Thyroid gland (tissue), 4 donors: ENCODE measurements at regions not wholly inside any gene's neighbourhood (a gene's known extent, or its start where the extent isn't known, plus 50 kb on each side); places are given as distances from the start of the nearest gene placed in this dataset.
"Not testable (repeated sequence)": the region's sequence is repeated elsewhere in the genome, so short reads cannot be mapped to it uniquely, and the experiment has no call there.

Experiments
- DNase-seq, 2 donors: peaks; one replicate each; pipeline ENCODE4 v3.0.0-alpha.2; 2019
- H3K27ac ChIP-seq, 3 donors: fragments of 200-600 bp; sonication (generic); 1 replicate in 2 of 3; 2 replicates in 1 of 3; pipeline ENCODE4 v1.5.1; 2016 to 2019; ENCODE audit warnings: mild to moderate bottlenecking in 1 of 3, moderate library complexity in 1 of 3
- H3K27me3 ChIP-seq: fragments of 200-600 bp; sonication (generic); one replicate; pipeline ENCODE4 v1.5.1; 2019
- H3K36me3 ChIP-seq, 2 donors: fragments of 200-600 bp; sonication (generic); one replicate each; pipeline ENCODE4 v1.5.1; 2016 to 2019
- H3K4me1 ChIP-seq, 2 donors: fragments of 200-600 bp; sonication (generic); one replicate each; pipeline ENCODE4 v1.5.1; 2017 to 2019
- H3K4me3 ChIP-seq, 3 donors: fragments of 200-600 bp; sonication (generic); replicated peaks in 1 of 3; 1 replicate in 2 of 3; 2 replicates in 1 of 3; pipeline ENCODE4 v1.5.1; 2016; ENCODE audit warnings: mild to moderate bottlenecking in 1 of 3
- H3K9me3 ChIP-seq: fragments of 200-600 bp; sonication (generic); one replicate; pipeline ENCODE4 v1.5.1; 2017
- POLR2A ChIP-seq, 2 donors: fragments of 450-650 bp; IDR thresholded peaks; one replicate each; pipeline ENCODE4 v1.6.1; 2017; ENCODE audit warnings: antibody characterized with exemption in 2 of 2, mild to moderate bottlenecking in 2 of 2, moderate library complexity in 1 of 2
- WGBS, 2 donors: methylation state at CpG; one replicate each; pipeline ENCODE4 v1.1.5; 2017; 5-methylcytosine and 5-hydroxymethylcytosine counted together
- intact Hi-C: fragments of 100-400 bp; cut with DNase I; formaldehyde crosslinking; loops from one replicate; pipeline ENCODE4 v1.15.1; 2023
- TF ChIP-seq, protein P1 (sequence below), 6 experiments: fragments of 200-600 bp in 3 of 6; fragments of 450-650 bp in 3 of 6; sonication (generic) in 3 of 6; IDR thresholded peaks; one replicate each; pipeline ENCODE4 v1.5.1; 2016 to 2019; ENCODE audit warnings: antibody characterized with exemption in 6 of 6, mild to moderate bottlenecking in 2 of 6, inconsistent platforms in 1 of 6, moderate library complexity in 1 of 6

DNA sequence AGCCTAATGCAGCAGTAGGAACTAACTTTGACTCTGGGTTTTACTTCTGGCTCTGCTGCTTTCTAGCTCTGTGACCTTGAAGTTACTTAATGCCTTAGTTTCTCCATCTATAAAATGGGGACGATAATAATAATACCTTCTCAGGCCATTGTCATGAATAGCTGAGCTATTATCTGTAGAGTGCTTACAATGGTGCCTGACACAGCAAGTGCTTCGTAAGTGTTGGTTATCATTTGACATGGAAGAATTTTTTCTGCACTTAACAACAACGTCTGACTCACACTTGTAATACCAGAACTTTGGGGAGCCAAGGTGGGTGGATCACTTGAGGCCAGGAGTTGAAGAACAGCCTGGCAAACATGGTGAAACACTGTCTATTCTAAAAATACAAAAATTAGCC is 140.5 kb downstream of the ARL4A start:
- intact Hi-C loops, result no loop called here
- no peaks in the 10 kb centered on the region for H3K4me1 ChIP-seq
- no peak for DNase-seq
- no peaks in the 10 kb centered on the region for H3K9me3 ChIP-seq
- no peak overlapping the region for H3K4me3 ChIP-seq
- WGBS, 2 donors, result 76 to 79% methylated on average over 3 of the region's 3 CpGs
- H3K36me3 ChIP-seq, result no peaks in the 10 kb centered on the region
- TF ChIP-seq, protein P1, sequence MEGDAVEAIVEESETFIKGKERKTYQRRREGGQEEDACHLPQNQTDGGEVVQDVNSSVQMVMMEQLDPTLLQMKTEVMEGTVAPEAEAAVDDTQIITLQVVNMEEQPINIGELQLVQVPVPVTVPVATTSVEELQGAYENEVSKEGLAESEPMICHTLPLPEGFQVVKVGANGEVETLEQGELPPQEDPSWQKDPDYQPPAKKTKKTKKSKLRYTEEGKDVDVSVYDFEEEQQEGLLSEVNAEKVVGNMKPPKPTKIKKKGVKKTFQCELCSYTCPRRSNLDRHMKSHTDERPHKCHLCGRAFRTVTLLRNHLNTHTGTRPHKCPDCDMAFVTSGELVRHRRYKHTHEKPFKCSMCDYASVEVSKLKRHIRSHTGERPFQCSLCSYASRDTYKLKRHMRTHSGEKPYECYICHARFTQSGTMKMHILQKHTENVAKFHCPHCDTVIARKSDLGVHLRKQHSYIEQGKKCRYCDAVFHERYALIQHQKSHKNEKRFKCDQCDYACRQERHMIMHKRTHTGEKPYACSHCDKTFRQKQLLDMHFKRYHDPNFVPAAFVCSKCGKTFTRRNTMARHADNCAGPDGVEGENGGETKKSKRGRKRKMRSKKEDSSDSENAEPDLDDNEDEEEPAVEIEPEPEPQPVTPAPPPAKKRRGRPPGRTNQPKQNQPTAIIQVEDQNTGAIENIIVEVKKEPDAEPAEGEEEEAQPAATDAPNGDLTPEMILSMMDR (IDR thresholded peaks at IDR 0.05), result no peak
- no peak for TF ChIP-seq POLR2A (IDR thresholded peaks at IDR 0.05)
- no peak overlapping the region for H3K27ac ChIP-seq
- no peaks in the 10 kb centered on the region for H3K27me3 ChIP-seq

DNA sequence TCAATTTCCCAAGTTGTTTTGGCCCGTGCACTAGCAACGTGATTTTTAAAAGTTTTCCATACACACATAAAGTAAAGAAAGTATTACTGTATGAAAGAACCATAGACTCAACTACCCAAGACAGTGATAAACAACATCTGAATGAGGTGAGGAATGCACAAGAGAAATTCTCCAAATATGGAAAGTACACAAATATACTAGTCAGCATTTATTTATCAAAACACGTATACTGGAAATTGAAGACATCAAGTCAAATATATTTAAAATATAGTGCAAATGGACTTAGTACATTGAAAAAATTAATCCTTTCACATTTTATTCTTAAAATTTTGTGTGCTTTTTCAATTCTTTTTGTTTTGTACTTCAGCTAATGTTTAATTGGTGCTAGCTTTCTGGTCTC is 143.6 kb downstream of the ARL4A start:
- intact Hi-C loops, result no loop called here
- H3K27ac ChIP-seq, result no peak overlapping the region
- TF ChIP-seq POLR2A (IDR thresholded peaks at IDR 0.05), result no peak
- TF ChIP-seq, protein P1 (IDR thresholded peaks at IDR 0.05), result no peak
- H3K36me3 ChIP-seq, result no peaks in the 10 kb centered on the region
- no peak for DNase-seq
- no peak overlapping the region for H3K4me3 ChIP-seq
- WGBS, 2 donors, result 84 to 85% methylated on average over 3 of the region's 3 CpGs
- no peaks in the 10 kb centered on the region for H3K4me1 ChIP-seq
- no peaks in the 10 kb centered on the region for H3K27me3 ChIP-seq
- H3K9me3 ChIP-seq, result no peaks in the 10 kb centered on the region

DNA sequence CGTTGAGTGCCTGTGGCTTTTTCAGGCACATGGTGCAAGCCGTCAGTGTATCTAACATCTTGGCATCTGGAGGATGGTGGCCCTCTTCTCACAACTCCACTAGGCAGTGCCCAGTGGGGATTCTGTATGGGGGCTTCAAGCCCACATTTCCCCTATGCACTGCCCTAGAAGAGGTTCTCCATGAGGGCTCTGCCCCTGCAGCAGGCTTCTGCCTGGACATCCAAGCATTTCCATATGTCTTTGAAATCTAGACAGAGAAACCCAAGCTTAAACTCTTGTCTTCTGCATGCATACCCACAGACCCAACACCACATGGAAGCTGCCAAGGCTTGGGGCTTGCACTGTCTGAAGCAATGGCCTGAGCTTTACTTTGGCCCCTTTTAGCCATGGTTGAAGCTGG is 146.4 kb downstream of the ARL4A start:
- 100% methylated on average over 2 of the region's 2 CpGs; no CpG with 5 or more reads in 1 of the 2 donors for WGBS, 2 donors

DNA sequence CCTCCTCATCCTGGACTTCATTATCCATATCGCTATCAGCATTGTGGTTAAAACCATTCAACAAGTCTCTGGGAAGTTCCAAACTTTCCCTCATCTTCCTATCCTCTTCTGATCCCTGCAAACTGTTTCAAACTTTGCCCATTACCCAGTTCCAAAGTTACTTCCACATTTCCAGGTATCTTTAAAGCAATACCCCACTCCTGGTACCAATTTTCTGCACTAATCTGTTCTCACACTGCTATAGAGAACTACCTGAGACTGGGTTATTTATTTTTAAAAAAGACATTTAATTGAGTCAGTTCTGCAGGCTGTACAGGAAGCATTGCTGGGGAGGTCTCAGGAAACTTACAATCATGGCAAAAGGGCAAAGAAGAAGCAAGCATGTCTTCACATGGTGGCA is 147.3 kb downstream of the ARL4A start:
- Histone ChIP-seq H3K27ac (no peak overlapping the region), H3K27me3 (no peaks in the 10 kb centered on the region), H3K4me3 (no peak overlapping the region), H3K4me1 (no peaks in the 10 kb centered on the region), H3K36me3 (no peaks in the 10 kb centered on the region), H3K9me3 (no peaks in the 10 kb centered on the region)
- WGBS, 2 donors, result 95 to 100% methylated on average over 1 of the region's 1 CpG
- no peak for DNase-seq
- TF ChIP-seq POLR2A (IDR thresholded peaks at IDR 0.05), result no peak
- TF ChIP-seq, protein P1 (IDR thresholded peaks at IDR 0.05), result no peak
- intact Hi-C loops, result no loop called here

More for the DNA sequence above, 146.4 kb downstream of the ARL4A start:
- no peaks in the 10 kb centered on the region for H3K9me3 ChIP-seq
- no peaks in the 10 kb centered on the region for H3K36me3 ChIP-seq
- no peak overlapping the region for H3K4me3 ChIP-seq
- TF ChIP-seq, protein P1 (IDR thresholded peaks at IDR 0.05), result no peak
- TF ChIP-seq POLR2A (IDR thresholded peaks at IDR 0.05), result no peak
- no peak overlapping the region for H3K27ac ChIP-seq
- intact Hi-C loops, result no loop called here
- no peaks in the 10 kb centered on the region for H3K4me1 ChIP-seq
- no peak for DNase-seq
- no peaks in the 10 kb centered on the region for H3K27me3 ChIP-seq

- Histone ChIP-seq H3K27me3 (no peaks in the 10 kb centered on the region), H3K27ac (no peak overlapping the region), H3K4me1 (no peaks in the 10 kb centered on the region), H3K9me3 (no peaks in the 10 kb centered on the region), H3K36me3 (no peaks in the 10 kb centered on the region), H3K4me3 (no peak overlapping the region)
- no peak for TF ChIP-seq POLR2A (IDR thresholded peaks at IDR 0.05)
- TF ChIP-seq, protein P1 (IDR thresholded peaks at IDR 0.05), result no peak
- intact Hi-C loops, result no loop called here
- WGBS, 2 donors, result 70 to 78% methylated on average over 7 to 9 of the region's 11 CpGs
- DNase-seq, result no peak
Measured at GRCh38 chr7:12839508-12840153, 152.2 kb downstream of the ARL4A start.

- H3K4me3 ChIP-seq, H3K9me3 ChIP-seq, intact Hi-C loops, H3K27me3 ChIP-seq, H3K4me1 ChIP-seq, DNase-seq, H3K36me3 ChIP-seq, H3K27ac ChIP-seq: not testable (repeated sequence)
Measured at GRCh38 chr7:12844732-12845131, 157.3 kb downstream of the ARL4A start.
